ENCODE measurements at regions not wholly inside any gene's neighbourhood (a gene's known extent, or its start where the extent isn't known, plus 50 kb on each side); places are given as distances from the start of the nearest gene placed in this dataset.
"Not testable (repeated sequence)": the region's sequence is repeated elsewhere in the genome, so short reads cannot be mapped to it uniquely, and the experiment has no call there.

GRCh38 chr18:73218293-73218692 lies 350.5 kb upstream of the NETO1 start:
- no peak for DNase-seq (ENCODE audit: low read depth)

DNA sequence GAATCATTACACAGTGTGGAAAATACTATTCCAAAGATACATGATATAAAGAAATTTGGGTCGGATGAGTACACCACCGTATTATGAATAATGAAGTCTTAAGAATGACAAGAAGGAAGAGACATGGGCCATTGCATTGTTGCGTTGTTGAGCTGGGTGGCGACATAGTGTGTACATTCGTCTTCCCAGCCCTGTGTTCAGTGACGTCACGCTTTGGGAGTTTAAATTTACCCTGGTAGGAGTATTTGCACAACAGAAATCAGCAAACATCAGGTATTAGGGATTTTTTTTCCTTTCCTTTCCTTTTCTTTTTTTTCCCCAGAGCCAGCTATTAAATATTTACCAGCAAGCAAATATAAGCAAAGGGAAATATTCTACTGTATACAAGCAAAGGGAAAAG lies 347.2 kb upstream of the NETO1 start:
- DNase-seq (ENCODE audit: low read depth) = no peak

DNA sequence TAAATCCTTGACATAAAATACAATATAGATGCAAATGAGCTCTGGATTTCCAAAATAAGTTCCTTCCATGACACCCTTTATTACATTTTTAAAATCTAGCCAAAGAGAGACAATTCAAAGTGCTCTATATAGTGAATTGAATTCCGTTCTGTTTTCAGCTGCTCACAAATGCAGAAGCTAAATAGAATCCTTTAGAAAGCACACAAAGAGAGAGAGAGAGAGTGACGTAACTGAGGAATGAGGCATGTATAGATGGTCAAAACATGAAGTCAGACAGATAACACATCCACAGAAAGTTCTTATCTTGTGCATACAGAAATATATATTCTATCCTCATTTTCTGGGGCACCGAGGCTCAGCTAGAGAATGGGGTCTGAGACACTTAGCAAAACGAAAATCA lies 344.7 kb upstream of the NETO1 start:
- no peak for DNase-seq (ENCODE audit: low read depth)

DNA sequence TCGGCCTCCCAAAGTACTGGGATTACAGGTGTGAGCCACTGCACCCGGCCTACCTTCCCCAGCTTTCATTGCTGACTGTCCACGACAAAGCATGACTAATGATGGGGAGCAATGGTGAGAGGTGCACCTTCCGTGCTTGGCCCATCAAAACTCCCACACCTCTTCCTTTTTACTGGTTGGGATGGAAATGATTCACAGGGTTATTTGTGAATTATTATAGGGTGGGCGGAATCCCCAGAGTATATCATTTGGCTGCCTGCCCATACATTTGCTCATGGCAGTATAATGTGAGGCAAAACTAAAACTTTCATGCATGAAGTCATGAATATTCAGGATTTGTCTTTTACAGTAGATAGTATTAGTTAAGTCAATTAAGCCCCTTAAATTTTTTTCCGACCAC lies 334.2 kb upstream of the NETO1 start:
- DNase-seq (ENCODE audit: low read depth) = no peak

- no peak for DNase-seq (ENCODE audit: low read depth)
Measured at GRCh38 chr18:73199151-73199550, 331.4 kb upstream of the NETO1 start.

GRCh38 chr18:73189718-73190117 lies 321.9 kb upstream of the NETO1 start:
- no peak for DNase-seq (ENCODE audit: low read depth)

DNA sequence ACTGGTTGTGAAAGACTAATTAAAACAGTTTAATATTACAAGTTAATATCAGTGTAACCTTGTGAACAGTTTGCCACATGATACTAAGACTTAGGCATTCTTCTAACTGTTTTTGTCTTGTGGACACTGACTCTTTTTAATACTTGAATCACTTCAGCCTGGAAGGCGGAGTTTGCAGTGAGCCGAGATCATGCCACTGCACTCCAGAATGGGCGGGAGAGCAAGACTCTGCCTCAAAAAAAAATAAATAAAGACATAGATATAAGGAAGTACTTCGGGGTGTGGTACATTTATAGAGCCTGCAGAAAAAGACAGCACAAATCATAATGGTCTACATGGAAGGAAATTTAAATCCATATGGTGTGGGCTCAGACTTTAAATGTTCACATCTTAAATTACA lies 300.4 kb upstream of the NETO1 start:
- no peak for DNase-seq (ENCODE audit: low read depth)

DNA sequence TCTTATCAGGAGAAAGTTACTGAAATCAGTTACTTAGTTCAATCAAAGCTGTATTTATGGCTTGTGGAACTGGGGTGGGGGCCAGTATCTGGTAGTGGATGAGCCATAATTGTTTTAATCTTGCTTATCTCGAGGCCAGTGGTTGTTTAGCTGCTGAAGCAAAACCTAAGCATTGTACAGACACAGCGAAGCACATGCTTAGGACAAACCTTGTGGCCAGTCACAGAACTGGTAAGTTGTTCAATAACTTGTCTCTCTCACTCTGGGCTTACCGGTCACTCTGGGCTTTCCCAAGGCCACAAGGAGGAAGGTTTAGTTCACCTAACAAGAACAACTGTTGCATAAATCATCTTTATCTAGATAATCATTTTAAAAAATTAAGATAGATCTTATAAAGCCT lies 296.6 kb upstream of the NETO1 start:
- no peak for DNase-seq (ENCODE audit: low read depth)

DNA sequence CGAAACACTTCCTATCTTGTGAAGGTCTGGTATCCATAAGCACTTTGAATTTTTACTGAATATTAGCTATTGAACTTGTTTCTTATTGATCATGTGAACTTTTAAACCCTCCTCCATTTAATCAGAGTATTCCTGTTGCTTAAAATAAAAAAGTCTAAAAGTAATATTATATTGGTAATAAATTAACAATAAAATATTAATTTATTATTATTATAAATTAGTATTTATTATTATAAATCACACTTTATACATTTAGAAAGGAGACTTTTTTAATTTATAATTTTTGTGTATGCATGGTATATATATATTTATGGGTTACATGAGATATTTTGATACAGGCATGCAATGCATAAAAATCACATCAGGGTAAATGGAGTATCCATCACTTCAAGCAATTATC lies 295.4 kb upstream of the NETO1 start:
- no peak for DNase-seq (ENCODE audit: low read depth)

GRCh38 chr18:73156117-73156516 lies 288.3 kb upstream of the NETO1 start:
- DNase-seq (ENCODE audit: low read depth) = no peak

GRCh38 chr18:73153271-73153670 lies 285.5 kb upstream of the NETO1 start:
- DNase-seq (ENCODE audit: low read depth) = no peak

GRCh38 chr18:73151086-73151485 lies 283.3 kb upstream of the NETO1 start:
- no peak for DNase-seq (ENCODE audit: low read depth)

GRCh38 chr18:73150199-73150598 lies 282.4 kb upstream of the NETO1 start:
- DNase-seq (ENCODE audit: low read depth) = no peak

- no peak for DNase-seq (ENCODE audit: low read depth)
Measured at GRCh38 chr18:73147590-73147989, 279.8 kb upstream of the NETO1 start.

DNA sequence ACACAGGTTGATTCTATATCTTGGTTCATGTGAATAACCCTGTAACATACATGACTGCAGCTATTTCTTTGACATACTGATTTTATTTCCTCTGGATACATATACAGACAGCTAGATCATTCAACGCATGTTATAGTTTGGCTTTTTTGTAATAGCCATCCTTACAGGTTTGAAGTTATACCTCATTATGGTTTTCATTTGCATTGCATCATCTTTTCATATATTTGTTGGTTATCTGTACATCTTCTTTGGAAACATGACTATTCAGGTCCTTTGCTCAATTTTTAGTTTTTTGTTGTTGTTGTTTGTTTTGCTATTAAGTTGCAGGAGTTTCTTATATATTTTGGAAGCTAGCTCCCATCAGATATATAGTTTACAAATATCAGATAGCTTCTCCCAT lies 276.2 kb upstream of the NETO1 start:
- no peak for DNase-seq (ENCODE audit: low read depth)

DNA sequence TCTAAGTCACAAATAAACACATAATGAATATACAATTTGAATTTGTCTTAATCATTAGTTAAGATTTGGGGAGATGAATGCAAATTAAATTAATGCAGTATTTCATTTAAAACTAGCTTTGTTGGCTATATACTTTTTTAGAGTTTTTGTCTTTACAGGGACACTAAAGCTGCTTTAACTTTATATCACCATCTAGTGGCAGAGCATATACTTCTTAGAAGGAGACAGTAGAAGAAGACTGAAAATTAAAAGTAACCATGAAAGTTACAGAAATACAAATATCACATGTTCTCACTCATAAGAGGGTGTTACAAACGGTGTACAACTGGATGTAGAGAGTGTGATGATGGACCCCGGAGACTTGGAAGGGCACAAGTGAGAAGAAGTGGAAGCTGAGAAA lies 268.3 kb upstream of the NETO1 start:
- DNase-seq (ENCODE audit: low read depth) = no peak

GRCh38 chr18:73124175-73124574 lies 256.4 kb upstream of the NETO1 start:
- no peak for DNase-seq (ENCODE audit: low read depth)

DNA sequence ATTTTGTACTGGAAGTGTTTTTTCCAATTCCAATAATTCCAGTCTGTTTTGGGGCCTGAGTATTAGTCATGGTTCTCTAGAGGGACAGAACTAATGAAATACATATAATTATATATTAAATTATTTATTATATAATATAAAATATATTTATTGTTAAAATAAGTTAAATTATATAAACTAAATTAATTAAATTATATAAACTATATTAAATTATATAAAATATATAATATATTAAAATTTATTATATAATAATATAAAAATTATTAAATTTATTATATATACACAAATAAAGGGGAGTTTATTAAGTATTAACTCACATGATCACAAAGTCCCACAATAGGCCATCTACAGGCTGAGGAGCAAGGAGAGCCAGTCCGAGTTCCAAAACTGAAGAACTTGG lies 253.4 kb upstream of the NETO1 start:
- DNase-seq (ENCODE audit: low read depth) = no peak

- DNase-seq (ENCODE audit: low read depth) = no peak
Measured at GRCh38 chr18:73120626-73121025, 252.8 kb upstream of the NETO1 start.

DNA sequence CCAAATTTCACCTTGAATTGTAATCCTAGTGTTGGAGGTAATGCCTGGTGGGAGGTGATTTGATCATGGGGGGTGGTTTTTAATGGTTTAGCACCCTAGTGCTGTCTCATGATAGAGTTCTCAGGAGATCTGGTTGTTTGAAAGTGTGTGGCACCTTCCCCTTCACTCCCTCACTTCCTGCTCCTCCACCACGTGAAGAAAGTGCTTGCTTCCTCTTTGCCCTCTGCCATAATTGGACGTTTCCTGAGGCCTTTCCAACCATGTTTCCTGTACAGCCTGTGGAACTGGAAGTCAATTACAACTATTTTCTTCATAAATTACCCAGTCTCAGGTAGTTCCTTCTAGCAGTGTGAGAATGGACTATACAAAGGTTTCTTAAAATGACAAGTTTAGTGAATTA lies 251.8 kb upstream of the NETO1 start:
- no peak for DNase-seq (ENCODE audit: low read depth)

DNA sequence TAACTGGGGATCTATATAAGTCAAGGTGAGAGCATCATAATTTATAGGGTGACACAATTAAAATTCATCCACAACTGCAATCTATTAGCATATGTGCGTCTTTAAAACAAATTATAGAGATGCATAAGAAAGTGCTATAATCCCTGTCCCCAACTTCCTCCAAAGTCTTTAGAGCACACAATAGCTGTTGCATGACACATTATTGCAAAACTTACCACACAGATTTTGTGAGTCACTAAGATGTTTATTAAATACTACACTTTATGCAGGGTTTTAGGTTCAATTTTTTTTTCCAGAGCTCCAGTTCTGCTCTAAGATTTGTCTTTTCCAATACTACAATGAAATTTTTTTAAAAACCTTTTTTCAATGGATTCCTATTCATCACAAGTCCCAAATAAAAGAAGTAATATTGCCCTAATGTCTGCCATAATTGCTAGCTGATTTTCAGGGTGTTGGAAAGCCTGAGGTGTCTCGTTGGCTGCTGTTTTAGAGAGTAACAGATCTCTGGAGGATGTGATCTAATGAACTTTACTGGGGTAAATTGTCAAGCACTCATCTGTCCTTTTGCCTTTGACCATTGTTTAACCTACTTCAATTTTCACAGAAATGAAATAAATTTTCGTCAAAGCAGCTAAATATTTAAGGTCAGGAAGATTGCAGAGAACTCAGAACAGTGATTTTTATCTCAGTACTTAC lies 250.5 kb upstream of the NETO1 start:
- no peak for DNase-seq (ENCODE audit: low read depth)

- no peak for DNase-seq (ENCODE audit: low read depth)
Measured at GRCh38 chr18:73110307-73110706, 242.5 kb upstream of the NETO1 start.

- no peak for DNase-seq (ENCODE audit: low read depth)
Measured at GRCh38 chr18:73101977-73102376, 234.2 kb upstream of the NETO1 start.

DNA sequence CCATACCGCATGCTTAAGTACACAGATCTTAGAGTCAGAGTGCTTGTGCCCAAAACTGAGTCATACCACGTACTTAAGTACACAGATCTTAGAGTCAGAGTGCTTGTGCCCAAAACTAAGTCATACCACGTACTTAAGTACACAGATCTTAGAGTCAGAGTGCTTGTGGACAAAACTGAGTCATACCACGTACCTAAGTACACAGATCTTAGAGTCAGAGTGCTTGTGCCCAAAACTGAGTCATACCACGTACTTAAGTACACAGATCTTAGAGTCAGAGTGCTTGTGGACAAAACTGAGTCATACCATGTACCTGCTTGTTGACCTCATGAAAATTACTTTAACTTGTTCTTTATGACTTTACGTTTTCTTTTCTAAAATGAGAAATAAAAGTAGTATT lies 233.7 kb upstream of the NETO1 start:
- not testable (repeated sequence) for DNase-seq (ENCODE audit: low read depth)

DNA sequence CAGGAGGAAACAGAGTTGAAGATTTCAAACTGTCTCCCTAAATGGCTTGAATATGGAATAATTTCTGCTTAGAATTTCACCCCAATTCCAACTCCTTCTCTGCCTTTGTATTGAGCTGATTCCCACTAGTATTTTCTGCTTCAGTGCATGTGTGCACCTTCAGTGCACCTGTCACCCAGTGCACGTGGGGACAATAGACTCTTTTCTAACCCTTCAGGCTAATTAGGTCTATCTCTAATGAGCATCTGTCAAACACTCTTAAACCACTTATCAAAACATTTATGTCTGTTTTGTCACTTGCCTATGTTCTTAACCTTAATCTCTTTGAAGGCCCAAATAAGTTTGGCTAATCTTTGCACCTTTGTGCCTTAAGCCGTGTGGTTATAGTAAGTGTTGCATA lies 232.0 kb upstream of the NETO1 start:
- no peak for DNase-seq (ENCODE audit: low read depth)

Measured in stimulated activated CD8-positive, alpha-beta memory T cell treated with anti-CD3 and anti-CD28 coated beads, Interleukin-4, amount 100 ng/mL, for 24 hours (primary cell).